Memory B cell (primary cell): ENCODE measurements at regions not wholly inside any gene's neighbourhood (a gene's known extent, or its start where the extent isn't known, plus 50 kb on each side); places are given as distances from the start of the nearest gene placed in this dataset.

Experiments
- ATAC-seq: fragments of 150-1000 bp; cut with Tn5 transposase; 2 replicates; pipeline ENCODE4 v1.10.0; 2021; ENCODE audit warnings: low read depth, mild to moderate bottlenecking, moderate library complexity
- DNase-seq, 2 donors: peaks; one replicate each; pipeline ENCODE4 v3.0.0; 2022; ENCODE audit warnings: low spot score in 2 of 2
- H3K27ac Mint-ChIP-seq: one replicate; pipeline ENCODE4 v1.8.0; 2022; ENCODE audit warnings: mild to moderate bottlenecking, moderate library complexity, mixed read lengths
- H3K27me3 Mint-ChIP-seq: one replicate; pipeline ENCODE4 v1.8.0; 2022; ENCODE audit warnings: mixed read lengths
- H3K36me3 Mint-ChIP-seq: one replicate; pipeline ENCODE4 v1.8.0; 2022; ENCODE audit warnings: mild to moderate bottlenecking, mixed read lengths
- H3K4me1 Mint-ChIP-seq: one replicate; pipeline ENCODE4 v1.8.0; 2022; ENCODE audit warnings: mixed read lengths
- H3K4me3 Mint-ChIP-seq: one replicate; pipeline ENCODE4 v1.8.0; 2022; ENCODE audit warnings: mild to moderate bottlenecking, moderate library complexity, mixed read lengths
- H3K9me3 Mint-ChIP-seq: one replicate; pipeline ENCODE4 v1.8.0; 2022; ENCODE audit warnings: mixed read lengths

DNA sequence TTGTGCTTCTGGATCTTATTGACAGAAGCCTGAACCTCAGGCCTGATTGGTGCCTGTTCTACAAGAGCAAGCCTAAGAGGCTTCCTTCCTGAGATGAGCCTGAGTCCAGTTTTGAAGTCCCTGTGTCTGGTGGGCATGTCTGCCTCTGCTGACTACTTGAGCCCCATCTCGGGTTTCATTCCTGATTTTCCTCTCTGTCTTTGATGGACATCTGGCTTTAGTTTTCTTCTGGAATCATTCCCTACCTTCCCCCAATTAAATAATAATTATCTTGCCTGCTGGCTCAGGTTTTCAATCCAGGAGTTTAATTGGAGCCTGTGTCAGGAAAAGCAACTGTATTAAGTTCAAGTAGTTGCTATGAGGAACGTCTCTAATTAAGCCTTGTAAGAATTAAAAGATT, 135.5 kb upstream of the MC4R start:
- no peak for ATAC-seq
- no peaks in the 10 kb centered on the region for H3K36me3 Mint-ChIP-seq

DNA sequence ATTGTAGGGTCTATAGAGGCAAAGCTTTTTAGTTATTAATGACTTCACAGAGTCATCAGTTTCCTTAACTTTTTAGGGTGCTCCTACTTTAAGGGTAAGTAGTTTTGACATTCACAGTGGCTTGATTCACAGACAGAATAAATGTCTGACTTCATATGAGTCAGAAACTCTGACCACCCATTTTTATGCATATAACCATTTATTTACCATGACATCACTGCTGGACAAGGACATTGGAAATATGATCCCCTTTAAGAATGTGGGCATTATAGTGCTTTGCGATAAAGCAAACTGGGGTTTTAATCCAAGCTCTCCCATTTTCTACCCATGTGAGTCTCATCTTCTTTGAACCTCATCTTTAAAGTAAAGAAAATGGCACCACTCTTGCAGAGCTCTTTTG, 162.0 kb upstream of the MC4R start:
- no peaks in the 10 kb centered on the region for H3K9me3 Mint-ChIP-seq
- H3K27ac Mint-ChIP-seq: no peak overlapping the region
- no peaks in the 10 kb centered on the region for H3K36me3 Mint-ChIP-seq
- ATAC-seq (no peak), DNase-seq (no peak)
- no peak overlapping the region for H3K4me3 Mint-ChIP-seq
- peaks cover 3% of the 10 kb centered on the region for H3K27me3 Mint-ChIP-seq
- no peaks in the 10 kb centered on the region for H3K4me1 Mint-ChIP-seq

More for the DNA sequence above, 135.5 kb upstream of the MC4R start:
- Mint-ChIP-seq H3K4me1 (no peaks in the 10 kb centered on the region), H3K4me3 (no peak overlapping the region), H3K27ac (no peak overlapping the region), H3K9me3 (no peaks in the 10 kb centered on the region), H3K27me3 (no peaks in the 10 kb centered on the region)
- DNase-seq: no peak

DNA sequence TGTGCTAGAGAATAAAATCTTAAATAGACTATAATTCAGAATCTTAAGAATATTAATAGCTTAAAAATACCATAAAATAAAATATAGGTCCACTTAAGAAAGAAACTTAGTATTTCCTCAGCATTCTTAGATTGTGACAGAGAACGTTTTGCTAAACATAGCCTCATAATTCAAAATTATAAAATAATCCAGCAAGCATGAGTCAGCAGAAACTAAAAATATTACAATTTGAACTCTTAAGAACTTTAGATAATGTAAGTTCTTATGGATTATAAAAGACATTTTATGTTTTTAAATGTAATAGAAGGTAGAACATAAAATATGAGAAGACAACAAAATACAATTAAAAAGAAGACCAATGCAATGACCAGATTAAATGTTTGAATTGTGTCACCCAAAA, 164.5 kb upstream of the MC4R start:
- ATAC-seq: no peak
- H3K27ac Mint-ChIP-seq: no peak overlapping the region
- H3K9me3 Mint-ChIP-seq: no peaks in the 10 kb centered on the region
- H3K27me3 Mint-ChIP-seq: peaks cover 3% of the 10 kb centered on the region
- DNase-seq: no peak
- H3K4me1 Mint-ChIP-seq: no peaks in the 10 kb centered on the region
- H3K36me3 Mint-ChIP-seq: no peaks in the 10 kb centered on the region
- H3K4me3 Mint-ChIP-seq: no peak overlapping the region

DNA sequence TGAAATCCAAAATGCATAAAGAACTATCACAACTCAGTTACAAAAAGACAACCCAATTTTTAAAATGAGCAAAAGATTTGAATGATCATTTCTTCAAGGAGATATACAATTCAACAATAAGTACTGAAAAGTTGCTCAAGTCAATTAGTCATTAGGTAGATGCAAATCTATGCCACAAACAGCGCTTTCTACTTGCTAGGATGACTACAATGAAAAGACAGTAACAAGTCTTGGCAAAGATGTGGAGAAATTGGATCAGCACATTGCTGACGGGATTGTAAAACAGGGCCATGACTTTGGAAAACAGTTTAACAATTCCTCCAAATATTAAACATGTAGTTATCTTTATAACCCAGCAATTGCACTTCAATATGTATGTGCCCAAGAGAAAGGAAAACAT, 166.3 kb upstream of the MC4R start:
- no peak for ATAC-seq
- Mint-ChIP-seq H3K27ac (no peak overlapping the region), H3K4me1 (no peaks in the 10 kb centered on the region), H3K27me3 (peaks cover 3% of the 10 kb centered on the region), H3K36me3 (no peaks in the 10 kb centered on the region), H3K4me3 (no peak overlapping the region), H3K9me3 (no peaks in the 10 kb centered on the region)
- no peak for DNase-seq

DNA sequence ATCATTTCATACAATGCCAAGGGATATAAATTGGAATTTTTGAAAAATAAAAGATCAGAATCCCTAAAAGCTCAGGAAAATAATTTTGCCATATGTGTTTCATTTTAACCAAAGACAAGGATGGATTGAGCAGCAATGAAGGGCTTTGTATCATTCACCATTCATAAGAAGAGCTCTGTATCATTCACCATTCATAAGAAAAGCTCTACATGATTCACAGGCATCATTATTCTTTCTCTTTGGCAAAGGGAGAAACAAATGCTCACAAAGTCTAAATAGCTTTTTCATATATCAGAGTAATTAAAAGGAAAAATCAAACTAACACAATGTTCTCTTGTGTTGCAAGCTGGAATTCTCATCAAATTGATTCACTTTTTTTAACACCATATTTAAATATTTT, 169.1 kb upstream of the MC4R start:
- Mint-ChIP-seq H3K4me1 (no peaks in the 10 kb centered on the region), H3K27me3 (peaks cover 2% of the 10 kb centered on the region), H3K4me3 (no peak overlapping the region), H3K27ac (no peak overlapping the region), H3K9me3 (no peaks in the 10 kb centered on the region), H3K36me3 (no peaks in the 10 kb centered on the region)
- DNase-seq (no peak), ATAC-seq (no peak)

DNA sequence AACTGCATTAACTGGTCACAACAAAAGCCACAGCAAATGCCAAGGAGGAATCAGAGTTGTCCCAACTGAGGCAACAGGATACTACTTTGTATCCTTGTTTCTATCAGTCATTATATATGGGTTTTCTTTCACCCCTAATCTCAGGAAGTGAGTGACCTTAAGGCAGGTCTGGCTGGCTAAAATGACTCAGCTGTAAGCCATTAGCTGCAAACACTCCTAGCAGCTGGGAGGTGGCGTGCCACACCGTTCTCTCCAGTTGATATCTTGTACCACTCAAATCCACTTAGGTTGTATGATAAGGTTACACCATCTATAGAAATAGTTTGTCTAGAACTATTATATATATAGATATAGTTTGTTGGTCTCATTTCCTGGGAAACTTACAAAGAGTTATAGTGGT, 171.1 kb upstream of the MC4R start:
- H3K36me3 Mint-ChIP-seq: no peaks in the 10 kb centered on the region
- ATAC-seq: no peak
- DNase-seq: no peak
- no peaks in the 10 kb centered on the region for H3K4me1 Mint-ChIP-seq
- no peak overlapping the region for H3K4me3 Mint-ChIP-seq
- H3K27ac Mint-ChIP-seq: no peak overlapping the region
- H3K9me3 Mint-ChIP-seq: no peaks in the 10 kb centered on the region
- peaks cover 2% of the 10 kb centered on the region for H3K27me3 Mint-ChIP-seq

DNA sequence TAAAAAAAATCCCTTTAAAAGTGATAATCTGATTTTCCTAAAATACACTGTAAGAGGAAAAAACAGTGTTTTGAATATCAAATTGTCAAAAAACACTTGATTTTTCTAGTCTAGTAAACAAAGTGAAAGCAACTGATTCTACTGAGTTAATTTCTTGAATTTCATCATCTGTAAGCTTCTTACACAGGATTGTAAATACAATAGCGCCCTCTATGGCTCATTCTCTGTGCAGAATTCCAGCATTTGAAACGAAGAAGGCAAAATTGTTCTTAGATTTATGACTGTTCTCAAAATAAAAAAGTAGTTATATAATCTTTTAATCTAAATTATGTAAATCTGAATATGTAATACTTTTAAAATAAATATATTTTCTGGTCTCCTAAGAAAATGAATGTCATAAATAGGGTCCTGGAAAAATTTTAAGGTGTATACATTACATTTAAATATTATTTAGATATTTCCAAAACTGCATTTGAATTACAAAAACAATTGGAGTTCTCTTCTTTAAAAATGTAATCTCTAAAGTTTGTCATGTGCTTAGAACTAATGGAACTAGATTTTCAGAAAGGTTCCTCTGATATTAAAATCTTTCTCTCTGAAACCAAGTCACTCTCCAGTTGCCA, 176.9 kb upstream of the MC4R start:
- Mint-ChIP-seq H3K9me3 (no peaks in the 10 kb centered on the region), H3K4me3 (no peak overlapping the region), H3K4me1 (no peaks in the 10 kb centered on the region), H3K36me3 (no peaks in the 10 kb centered on the region), H3K27ac (no peak overlapping the region), H3K27me3 (peaks cover 4% of the 10 kb centered on the region)
- ATAC-seq (no peak), DNase-seq (peak in 1 of 2 donors; percentile 40)

DNA sequence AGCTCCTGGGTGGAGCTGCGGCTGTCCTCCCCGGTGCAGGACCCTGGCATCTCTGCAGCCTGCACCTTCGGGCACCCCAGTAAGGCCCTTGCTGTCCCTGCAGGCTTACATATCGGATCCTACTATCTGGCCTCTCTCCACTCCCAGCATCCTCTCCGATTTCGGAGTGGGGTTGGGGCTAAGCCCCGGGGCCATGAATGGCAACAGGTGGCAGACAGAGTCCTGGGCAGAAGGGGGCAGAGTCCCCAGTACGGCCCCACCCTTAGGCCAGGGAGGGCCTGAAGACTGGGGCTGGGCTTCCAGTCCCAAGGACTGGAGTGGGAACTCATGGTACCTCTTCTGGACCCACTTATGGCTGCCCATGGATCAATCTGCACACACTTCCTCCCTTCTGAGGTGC, 180.4 kb upstream of the MC4R start:
- ATAC-seq (no peak), DNase-seq (no peak)
- H3K4me3 Mint-ChIP-seq: no peak overlapping the region
- H3K4me1 Mint-ChIP-seq: no peaks in the 10 kb centered on the region
- H3K27ac Mint-ChIP-seq: no peak overlapping the region
- no peaks in the 10 kb centered on the region for H3K36me3 Mint-ChIP-seq
- no peaks in the 10 kb centered on the region for H3K9me3 Mint-ChIP-seq
- H3K27me3 Mint-ChIP-seq: peaks cover 5% of the 10 kb centered on the region

DNA sequence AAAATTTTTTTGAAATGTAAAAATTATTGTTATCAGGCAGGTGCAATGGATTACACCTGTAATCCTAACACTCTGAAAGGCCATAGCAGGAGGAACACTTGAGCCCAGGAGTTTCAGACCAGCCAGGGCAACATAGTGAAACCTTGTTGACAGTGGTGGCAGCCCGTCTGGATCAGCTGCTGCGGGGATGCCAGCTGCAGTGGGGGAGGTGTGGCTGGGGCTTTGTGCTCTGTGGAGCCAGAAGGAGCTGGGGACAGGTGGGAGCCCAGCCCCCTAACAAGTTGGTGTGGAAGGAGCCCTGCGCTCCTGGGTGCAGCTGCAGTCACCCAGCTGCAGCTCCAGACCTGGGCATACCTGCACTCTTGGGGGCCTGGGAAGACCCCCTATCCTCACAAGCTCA, 182.4 kb upstream of the MC4R start:
- Mint-ChIP-seq H3K4me1 (no peaks in the 10 kb centered on the region), H3K27me3 (peaks cover 5% of the 10 kb centered on the region), H3K4me3 (no peak overlapping the region), H3K27ac (no peak overlapping the region), H3K36me3 (no peaks in the 10 kb centered on the region), H3K9me3 (no peaks in the 10 kb centered on the region)
- ATAC-seq: no peak
- no peak for DNase-seq

DNA sequence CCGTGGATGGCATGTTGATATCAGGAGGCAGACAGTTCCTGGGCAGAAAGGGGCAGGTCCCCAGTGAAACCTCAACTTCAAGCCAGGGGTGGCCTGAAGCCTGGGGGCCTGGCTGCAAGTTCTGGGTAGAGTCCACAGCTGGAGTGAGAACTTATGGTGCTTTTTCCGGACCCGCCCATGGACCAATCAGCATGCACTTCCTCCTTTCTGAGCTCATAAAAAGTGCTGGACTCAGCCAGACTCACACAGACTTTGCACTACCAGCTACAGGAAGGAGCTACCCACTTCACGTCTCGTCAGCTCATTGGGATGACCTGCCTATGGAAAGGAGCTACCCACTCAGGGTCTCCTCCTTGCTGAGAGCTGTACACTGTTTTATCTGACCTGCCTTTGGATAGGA, 183.1 kb upstream of the MC4R start:
- DNase-seq: no peak
- ATAC-seq: no peak
- Mint-ChIP-seq H3K27ac (no peak overlapping the region), H3K27me3 (peaks cover 3% of the 10 kb centered on the region), H3K4me3 (no peak overlapping the region), H3K9me3 (no peaks in the 10 kb centered on the region), H3K36me3 (no peaks in the 10 kb centered on the region), H3K4me1 (no peaks in the 10 kb centered on the region)

DNA sequence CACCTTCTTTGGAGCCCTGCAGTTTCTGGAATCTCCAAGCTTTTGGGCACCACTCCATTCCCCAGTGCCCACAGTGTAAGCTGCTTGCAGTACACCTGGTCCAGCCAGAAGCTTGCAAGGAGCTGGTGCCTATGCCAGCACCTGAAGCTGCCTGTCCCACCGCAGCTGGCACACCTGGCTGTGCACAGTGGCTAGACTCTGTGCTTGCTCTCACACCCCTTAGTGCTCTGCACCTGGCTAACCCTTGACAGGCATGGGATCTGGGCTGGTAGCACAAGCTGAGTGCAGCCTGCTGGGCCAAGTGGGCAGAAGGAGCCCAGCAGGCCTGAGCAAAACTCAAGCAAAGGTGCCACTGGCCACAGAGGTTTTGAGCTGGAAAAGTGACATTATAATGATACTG, 183.8 kb upstream of the MC4R start:
- Mint-ChIP-seq H3K27me3 (peaks cover 3% of the 10 kb centered on the region), H3K27ac (no peak overlapping the region), H3K4me1 (no peaks in the 10 kb centered on the region), H3K9me3 (no peaks in the 10 kb centered on the region), H3K4me3 (no peak overlapping the region), H3K36me3 (no peaks in the 10 kb centered on the region)
- DNase-seq: no peak
- ATAC-seq: no peak

DNA sequence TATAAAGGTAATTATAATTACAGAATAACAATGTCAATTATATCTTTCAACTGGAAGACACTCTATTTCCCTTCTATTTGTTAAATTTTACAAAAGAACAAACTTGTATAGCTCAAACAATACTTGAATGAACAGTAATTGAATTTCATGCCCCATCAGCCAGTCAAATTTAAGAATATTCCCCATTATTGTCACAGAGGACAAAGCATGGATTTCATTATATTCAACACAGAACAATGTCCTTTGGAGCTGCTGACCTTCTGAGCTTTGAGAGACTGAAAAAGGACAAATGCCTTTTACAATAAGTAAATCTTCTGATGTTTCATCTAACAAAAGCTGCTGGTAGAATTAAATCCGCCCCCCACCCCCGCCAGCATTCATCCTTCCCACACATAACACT, 187.5 kb upstream of the MC4R start:
- no peak for ATAC-seq
- no peaks in the 10 kb centered on the region for H3K9me3 Mint-ChIP-seq
- peaks cover 3% of the 10 kb centered on the region for H3K27me3 Mint-ChIP-seq
- no peaks in the 10 kb centered on the region for H3K36me3 Mint-ChIP-seq
- DNase-seq: no peak
- H3K4me3 Mint-ChIP-seq: no peak overlapping the region
- H3K4me1 Mint-ChIP-seq: no peaks in the 10 kb centered on the region
- H3K27ac Mint-ChIP-seq: no peak overlapping the region

DNA sequence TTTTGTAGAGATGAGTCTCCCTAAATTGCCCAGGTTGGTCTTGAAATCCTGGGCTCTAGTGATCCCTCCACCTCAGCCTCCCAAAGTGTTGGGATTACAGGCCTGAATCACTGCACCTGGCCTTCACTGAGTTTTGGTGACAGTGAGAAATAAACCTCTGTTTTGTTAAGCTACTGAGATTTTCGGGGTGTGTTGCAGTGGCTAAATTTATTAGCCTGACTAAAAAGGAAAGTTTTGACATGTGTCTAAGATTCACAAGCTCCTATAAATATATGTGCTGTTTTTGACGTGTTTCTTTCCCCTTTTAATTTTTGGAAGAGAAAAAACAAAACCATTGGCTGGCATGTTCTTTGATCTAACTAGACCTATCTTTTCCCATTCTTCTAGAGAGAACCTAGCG, 190.5 kb upstream of the MC4R start:
- no peak for ATAC-seq
- Mint-ChIP-seq H3K4me1 (no peaks in the 10 kb centered on the region), H3K27me3 (no peaks in the 10 kb centered on the region), H3K27ac (no peak overlapping the region), H3K9me3 (no peaks in the 10 kb centered on the region), H3K36me3 (no peaks in the 10 kb centered on the region), H3K4me3 (no peak overlapping the region)
- no peak for DNase-seq

DNA sequence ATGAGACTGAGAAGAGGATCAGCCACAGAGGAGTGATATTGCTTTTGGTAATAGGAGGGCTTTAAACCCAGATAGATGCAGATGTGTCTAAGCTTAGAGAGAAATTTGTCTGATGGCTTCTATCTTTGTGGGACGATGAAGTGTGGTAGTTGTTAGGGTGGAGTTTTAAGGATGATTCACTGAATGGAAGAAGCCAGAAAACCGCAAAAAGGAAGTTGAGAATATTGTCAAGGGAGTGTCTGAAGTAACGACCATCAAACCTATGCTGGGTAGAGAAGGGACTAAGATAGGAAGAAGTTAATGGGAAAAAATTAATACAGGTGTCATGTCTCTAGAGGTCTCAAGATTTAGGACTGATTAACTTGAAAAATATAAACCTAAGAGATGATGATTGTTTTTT, 195.6 kb upstream of the MC4R start:
- Mint-ChIP-seq H3K4me3 (no peak overlapping the region), H3K9me3 (no peaks in the 10 kb centered on the region), H3K4me1 (no peaks in the 10 kb centered on the region), H3K27ac (no peak overlapping the region), H3K27me3 (no peaks in the 10 kb centered on the region), H3K36me3 (no peaks in the 10 kb centered on the region)
- no peak for ATAC-seq
- DNase-seq: no peak

DNA sequence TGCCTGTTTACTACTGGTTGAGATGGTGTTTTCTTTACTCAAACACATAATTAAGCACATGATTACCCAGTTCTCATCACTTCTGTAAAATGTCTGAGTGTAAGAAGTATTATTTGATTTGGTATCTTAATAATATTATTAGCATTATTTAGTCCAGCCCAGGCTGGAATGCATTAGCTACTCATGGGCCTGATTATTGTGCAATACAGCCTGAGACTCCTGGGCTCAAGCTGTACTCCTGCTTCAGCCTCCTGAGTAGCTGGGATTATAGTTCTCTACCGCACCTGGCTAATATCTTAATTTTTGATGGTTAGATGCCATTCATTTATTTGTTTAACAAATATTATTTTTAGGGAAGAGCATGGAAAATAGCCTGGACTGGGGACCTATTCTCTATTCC, 197.6 kb upstream of the MC4R start:
- peaks cover 1% of the 10 kb centered on the region for H3K27me3 Mint-ChIP-seq
- no peak overlapping the region for H3K4me3 Mint-ChIP-seq
- no peaks in the 10 kb centered on the region for H3K4me1 Mint-ChIP-seq
- DNase-seq (no peak), ATAC-seq (no peak)
- H3K27ac Mint-ChIP-seq: no peak overlapping the region
- no peaks in the 10 kb centered on the region for H3K36me3 Mint-ChIP-seq
- H3K9me3 Mint-ChIP-seq: no peaks in the 10 kb centered on the region
